HPDE6-E6E7 (cell line): ENCODE measurements at regions not wholly inside any gene's neighbourhood (a gene's known extent, or its start where the extent isn't known, plus 50 kb on each side); places are given as distances from the start of the nearest gene placed in this dataset.

ENCODE experiments used
- DNase-seq: peaks from one replicate; pipeline ENCODE4 v3.0.0; 2011; ENCODE audit warnings: missing footprints; ENCODE audit errors: extremely low spot score

GRCh38 chr2:8628179-8628865 is 53.5 kb upstream of the ID2 start:
- no peak for DNase-seq

- no peak for DNase-seq
Observed at GRCh38 chr2:8628866-8629209, 53.0 kb upstream of the ID2 start.

GRCh38 chr2:8629402-8629801 is 52.5 kb upstream of the ID2 start:
- DNase-seq = no peak

GRCh38 chr2:8630676-8631464 is 51.0 kb upstream of the ID2 start:
- no peak for DNase-seq

GRCh38 chr2:8631465-8632005 is 50.3 kb upstream of the ID2 start:
- DNase-seq = no peak
